Panc1 (cell line): ENCODE measurements at regions not wholly inside any gene's neighbourhood (a gene's known extent, or its start where the extent isn't known, plus 50 kb on each side); places are given as distances from the start of the nearest gene placed in this dataset.

Experiments used
- ATAC-seq: fragments of 200-7000 bp; cut with Tn5 transposase; 2 replicates; pipeline ENCODE4 v1.9.1; 2020; ENCODE audit warnings: mild to moderate bottlenecking, moderate library complexity
- BruUV-seq: library from RNA; stranded (reverse); fragments of 400-500 nt; replicated peaks from 2 replicates; lab custom pipeline; 2021; lab: Mats Ljungman, UMichigan
- CTCF ChIA-PET: fragments of 300-600 bp; sonication (Branson Sonifier 250); formaldehyde crosslinking; loops from one replicate; lab custom pipeline; 2022; ENCODE audit warnings: antibody characterized with exemption; lab: Charles Lee
- POLR2A ChIA-PET: fragments of 300-600 bp; sonication (Branson Sonifier 250); formaldehyde crosslinking; loops from one replicate; lab custom pipeline; 2022; ENCODE audit warnings: antibody characterized with exemption; lab: Charles Lee
- DNase-seq: peaks from one replicate; pipeline ENCODE4 v3.0.0-alpha.2; 2010; ENCODE audit warnings: low read depth, low spot score
- H3K27ac ChIP-seq: 2 replicates; pipeline ENCODE4 v1.5.1; 2011; ENCODE audit warnings: mild to moderate bottlenecking, low read length, inconsistent platforms
- H3K27me3 ChIP-seq: fragments of 200-500 bp; sonication (Bioruptor generic); 2 replicates; pipeline ENCODE4 v1.6.0; 2014; ENCODE audit warnings: low read length, inconsistent platforms; ENCODE audit not compliant: control insufficient read depth, insufficient read depth
- H3K36me3 ChIP-seq: fragments of 200-500 bp; sonication (Bioruptor generic); 2 replicates; pipeline ENCODE4 v1.5.1; 2014; ENCODE audit warnings: inconsistent platforms, mild to moderate bottlenecking, low read length, moderate library complexity; ENCODE audit not compliant: control insufficient read depth, insufficient read depth
- H3K4me1 ChIP-seq: 2 replicates; pipeline ENCODE4 v1.5.1; 2011; ENCODE audit warnings: inconsistent platforms, mild to moderate bottlenecking, low read length, moderate library complexity; ENCODE audit not compliant: control insufficient read depth, insufficient read depth
- H3K4me3 ChIP-seq, 2 experiments: 2 replicates each; pipeline ENCODE4 v1.5.1; 2011 to 2012; ENCODE audit warnings: low read depth in 2 of 2, low read length in 2 of 2, mild to moderate bottlenecking in 2 of 2, inconsistent platforms in 1 of 2, moderate library complexity in 1 of 2
- H3K9me3 ChIP-seq: fragments of 200-500 bp; sonication (Bioruptor generic); 2 replicates; pipeline ENCODE4 v1.5.1; 2014; ENCODE audit warnings: low read depth, mild to moderate bottlenecking, inconsistent platforms, low read length, moderate library complexity; ENCODE audit not compliant: control insufficient read depth, insufficient read depth
- POLR2AphosphoS5 ChIP-seq: IDR thresholded peaks from 2 replicates; pipeline ENCODE4 v1.6.1; 2012; ENCODE audit warnings: mild to moderate bottlenecking, low read depth, low read length, moderate library complexity
- SIN3A ChIP-seq: IDR thresholded peaks from 2 replicates; pipeline ENCODE4 v1.6.1; 2012; ENCODE audit warnings: low read depth, mild to moderate bottlenecking, low read length, moderate library complexity, borderline replicate concordance; ENCODE audit not compliant: insufficient read depth
- TCF7L2 ChIP-seq: IDR thresholded peaks from 2 replicates; pipeline ENCODE4 v1.6.1; 2011; ENCODE audit warnings: mild to moderate bottlenecking, low read depth, low read length, inconsistent platforms
- in situ Hi-C: cut with HindIII; loops from 2 replicates; pipeline ENCODE4 v1.10.0; 2016; ENCODE audit warnings: low sequenced_read_pairs, low pct_unique_long_range_greater_than_20kb
- intact Hi-C: fragments of 100-400 bp; cut with micrococcal nuclease; formaldehyde crosslinking; loops from one replicate; pipeline ENCODE4 v1.10.0; 2022; ENCODE audit not compliant: unreplicated experiment
- TF ChIP-seq, protein P1 (sequence below), 2 experiments: IDR thresholded peaks; 2 replicates each; pipeline ENCODE4 v1.6.1; 2011 to 2012; ENCODE audit warnings: low read depth in 2 of 2, control low read depth in 1 of 2, low read length in 1 of 2, mild to moderate bottlenecking in 1 of 2, moderate library complexity in 1 of 2; ENCODE audit not compliant: insufficient read depth in 1 of 2
- TF ChIP-seq, protein P2 (sequence below): fragments of 450-650 bp; IDR thresholded peaks from 2 replicates; pipeline ENCODE4 v1.5.1; 2017; ENCODE audit warnings: mild to moderate bottlenecking

DNA sequence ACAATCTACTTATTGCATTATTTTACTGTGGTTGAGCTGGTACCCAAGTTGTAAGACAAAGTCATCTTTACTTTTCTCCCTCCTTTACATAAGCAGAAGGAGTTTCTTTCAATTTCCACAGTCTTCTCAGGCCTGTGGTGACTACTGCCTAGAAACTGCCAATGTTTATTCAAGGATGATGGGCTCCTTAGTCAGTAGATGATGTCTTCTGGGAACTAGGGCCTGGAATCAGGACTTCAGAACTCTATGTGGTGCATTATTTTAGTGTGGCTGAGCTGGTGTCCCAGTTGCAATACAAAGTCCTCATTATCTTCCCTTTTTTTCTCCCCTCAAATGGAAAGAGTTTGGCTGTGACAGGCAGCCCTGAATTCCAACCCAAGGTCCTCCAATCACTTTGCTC is 1762.5 kb downstream of the SI start:
- no peaks in the 10 kb centered on the region for H3K4me1 ChIP-seq
- no peaks in the 10 kb centered on the region for H3K9me3 ChIP-seq
- no peaks in the 10 kb centered on the region for H3K36me3 ChIP-seq
- ChIA-PET POLR2A (no interaction called here), CTCF (no interaction called here)
- H3K27me3 ChIP-seq, result no peaks in the 10 kb centered on the region
- BruUV-seq, result no TSS peak
- ATAC-seq (no peak), DNase-seq (peak; percentile 7)
- no peak overlapping the region for H3K27ac ChIP-seq
- intact Hi-C loops, result no loop called here
- H3K4me3 ChIP-seq, result no peak overlapping the region
- in situ Hi-C loops, result no loop called here
- TF ChIP-seq POLR2AphosphoS5, result no peak
- TF ChIP-seq TCF7L2, result no peak
- TF ChIP-seq, protein P1, sequence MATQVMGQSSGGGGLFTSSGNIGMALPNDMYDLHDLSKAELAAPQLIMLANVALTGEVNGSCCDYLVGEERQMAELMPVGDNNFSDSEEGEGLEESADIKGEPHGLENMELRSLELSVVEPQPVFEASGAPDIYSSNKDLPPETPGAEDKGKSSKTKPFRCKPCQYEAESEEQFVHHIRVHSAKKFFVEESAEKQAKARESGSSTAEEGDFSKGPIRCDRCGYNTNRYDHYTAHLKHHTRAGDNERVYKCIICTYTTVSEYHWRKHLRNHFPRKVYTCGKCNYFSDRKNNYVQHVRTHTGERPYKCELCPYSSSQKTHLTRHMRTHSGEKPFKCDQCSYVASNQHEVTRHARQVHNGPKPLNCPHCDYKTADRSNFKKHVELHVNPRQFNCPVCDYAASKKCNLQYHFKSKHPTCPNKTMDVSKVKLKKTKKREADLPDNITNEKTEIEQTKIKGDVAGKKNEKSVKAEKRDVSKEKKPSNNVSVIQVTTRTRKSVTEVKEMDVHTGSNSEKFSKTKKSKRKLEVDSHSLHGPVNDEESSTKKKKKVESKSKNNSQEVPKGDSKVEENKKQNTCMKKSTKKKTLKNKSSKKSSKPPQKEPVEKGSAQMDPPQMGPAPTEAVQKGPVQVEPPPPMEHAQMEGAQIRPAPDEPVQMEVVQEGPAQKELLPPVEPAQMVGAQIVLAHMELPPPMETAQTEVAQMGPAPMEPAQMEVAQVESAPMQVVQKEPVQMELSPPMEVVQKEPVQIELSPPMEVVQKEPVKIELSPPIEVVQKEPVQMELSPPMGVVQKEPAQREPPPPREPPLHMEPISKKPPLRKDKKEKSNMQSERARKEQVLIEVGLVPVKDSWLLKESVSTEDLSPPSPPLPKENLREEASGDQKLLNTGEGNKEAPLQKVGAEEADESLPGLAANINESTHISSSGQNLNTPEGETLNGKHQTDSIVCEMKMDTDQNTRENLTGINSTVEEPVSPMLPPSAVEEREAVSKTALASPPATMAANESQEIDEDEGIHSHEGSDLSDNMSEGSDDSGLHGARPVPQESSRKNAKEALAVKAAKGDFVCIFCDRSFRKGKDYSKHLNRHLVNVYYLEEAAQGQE (IDR thresholded peaks at IDR 0.05; ENCODE audit: insufficient read depth in 1 of 2, low read depth in 2 of 2, low read length in 1 of 2), result no peak
- TF ChIP-seq, protein P2, sequence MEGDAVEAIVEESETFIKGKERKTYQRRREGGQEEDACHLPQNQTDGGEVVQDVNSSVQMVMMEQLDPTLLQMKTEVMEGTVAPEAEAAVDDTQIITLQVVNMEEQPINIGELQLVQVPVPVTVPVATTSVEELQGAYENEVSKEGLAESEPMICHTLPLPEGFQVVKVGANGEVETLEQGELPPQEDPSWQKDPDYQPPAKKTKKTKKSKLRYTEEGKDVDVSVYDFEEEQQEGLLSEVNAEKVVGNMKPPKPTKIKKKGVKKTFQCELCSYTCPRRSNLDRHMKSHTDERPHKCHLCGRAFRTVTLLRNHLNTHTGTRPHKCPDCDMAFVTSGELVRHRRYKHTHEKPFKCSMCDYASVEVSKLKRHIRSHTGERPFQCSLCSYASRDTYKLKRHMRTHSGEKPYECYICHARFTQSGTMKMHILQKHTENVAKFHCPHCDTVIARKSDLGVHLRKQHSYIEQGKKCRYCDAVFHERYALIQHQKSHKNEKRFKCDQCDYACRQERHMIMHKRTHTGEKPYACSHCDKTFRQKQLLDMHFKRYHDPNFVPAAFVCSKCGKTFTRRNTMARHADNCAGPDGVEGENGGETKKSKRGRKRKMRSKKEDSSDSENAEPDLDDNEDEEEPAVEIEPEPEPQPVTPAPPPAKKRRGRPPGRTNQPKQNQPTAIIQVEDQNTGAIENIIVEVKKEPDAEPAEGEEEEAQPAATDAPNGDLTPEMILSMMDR, result no peak
- no peak for TF ChIP-seq SIN3A

DNA sequence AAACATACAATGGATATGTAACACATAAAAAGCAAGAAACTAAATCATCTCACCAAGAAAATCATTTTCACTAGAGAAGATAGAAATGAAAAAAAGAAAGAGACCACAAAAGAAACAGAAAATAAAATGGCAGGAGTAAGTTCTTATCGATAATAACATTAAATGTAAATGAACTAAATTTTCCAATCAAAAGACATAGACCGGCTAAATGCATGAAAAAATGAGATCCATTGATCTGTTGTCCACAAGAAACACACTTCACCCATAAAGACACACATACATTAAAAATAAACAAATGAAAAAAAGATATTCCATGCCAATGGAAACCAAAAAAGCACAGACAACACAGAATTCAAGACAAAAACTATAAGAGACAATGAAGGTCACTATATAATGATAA is 1771.9 kb downstream of the SI start:
- H3K4me1 ChIP-seq, result no peaks in the 10 kb centered on the region
- H3K36me3 ChIP-seq, result no peaks in the 10 kb centered on the region
- ATAC-seq (no peak), DNase-seq (no peak)
- POLR2A ChIA-PET, result no interaction called here
- H3K27ac ChIP-seq, result no peak overlapping the region
- CTCF ChIA-PET, result no interaction called here
- no peaks in the 10 kb centered on the region for H3K27me3 ChIP-seq
- no TSS peak for BruUV-seq
- H3K9me3 ChIP-seq, result peaks cover 23% of the 10 kb centered on the region; the same call in 1 of the 2 replicates
- no peak for TF ChIP-seq TCF7L2
- TF ChIP-seq, protein P2, result no peak
- no peak for TF ChIP-seq SIN3A
- in situ Hi-C loops, result no loop called here
- H3K4me3 ChIP-seq, result no peak overlapping the region
- intact Hi-C loops, result no loop called here
